GM10266 (cell line): ENCODE measurements at regions not wholly inside any gene's neighbourhood (a gene's known extent, or its start where the extent isn't known, plus 50 kb on each side); places are given as distances from the start of the nearest gene placed in this dataset.

Source experiments
- DNase-seq: peaks from one replicate; pipeline ENCODE4 v3.0.0; 2012; ENCODE audit errors: extremely low spot score
- CTCF ChIP-seq: IDR thresholded peaks from 2 replicates; pipeline ENCODE4 v1.5.1; 2012; ENCODE audit warnings: mild to moderate bottlenecking, low read depth; ENCODE audit not compliant: control insufficient read depth, insufficient read depth; ENCODE audit errors: missing control alignments

- TF ChIP-seq CTCF = no peak
- DNase-seq = no peak
Observed at GRCh38 chr2:3970791-3971651, 267.6 kb downstream of the DCDC2C start.

GRCh38 chr2:3971652-3972192 is 268.3 kb downstream of the DCDC2C start:
- no peak for TF ChIP-seq CTCF
- no peak for DNase-seq

GRCh38 chr2:3972377-3972776 is 269.0 kb downstream of the DCDC2C start:
- TF ChIP-seq CTCF = no peak
- no peak for DNase-seq

GRCh38 chr2:3974765-3975164 is 271.4 kb downstream of the DCDC2C start:
- DNase-seq = no peak
- TF ChIP-seq CTCF = no peak

- DNase-seq = no peak
- TF ChIP-seq CTCF = no peak
Observed at GRCh38 chr2:3981446-3981987, 278.1 kb downstream of the DCDC2C start.

- DNase-seq = no peak
- TF ChIP-seq CTCF = no peak
Observed at GRCh38 chr2:3982160-3982559, 278.8 kb downstream of the DCDC2C start.

GRCh38 chr2:3986063-3986462 is 282.7 kb downstream of the DCDC2C start:
- no peak for DNase-seq
- no peak for TF ChIP-seq CTCF
